GM12878 (cell line): ENCODE measurements at regions not wholly inside any gene's neighbourhood (a gene's known extent, or its start where the extent isn't known, plus 50 kb on each side); places are given as distances from the start of the nearest gene placed in this dataset.
"Not testable (repeated sequence)": the region's sequence is repeated elsewhere in the genome, so short reads cannot be mapped to it uniquely, and the experiment has no call there.

Experiments used
- ATAC-seq: fragments of 200-7000 bp; cut with Tn5 transposase; 3 replicates; pipeline ENCODE4 v1.9.1; 2020; ENCODE audit warnings: mild to moderate bottlenecking, moderate library complexity
- BruUV-seq: library from RNA; stranded (reverse); fragments of 400-500 nt; replicated peaks from 2 replicates; lab custom pipeline; 2021; lab: Mats Ljungman, UMichigan
- CTCF ChIA-PET: fragments of 300-600 bp; sonication (Branson Sonifier 250); formaldehyde crosslinking; extraction: SDS; loops from one replicate; lab custom pipeline; 2021; ENCODE audit warnings: inconsistent platforms; lab: Yijun Ruan, JAX
- POLR2A ChIA-PET: fragments of 350-600 bp; formaldehyde crosslinking; extraction: SDS; loops from one replicate; lab custom pipeline; 2021; ENCODE audit warnings: inconsistent platforms; lab: Charles Lee
- RAD21 ChIA-PET: fragments of 300-600 bp; sonication (Branson Sonifier 250); formaldehyde crosslinking; loops from one replicate; lab custom pipeline; 2023; ENCODE audit warnings: antibody characterized with exemption; ENCODE audit not compliant: unreplicated experiment; lab: Charles Lee
- SMC1A ChIA-PET: fragments of 300-600 bp; sonication (Branson Sonifier 250); formaldehyde crosslinking; loops from one replicate; lab custom pipeline; 2023; ENCODE audit not compliant: unreplicated experiment, uncharacterized antibody; lab: Charles Lee
- DNase-seq: peaks from one replicate; pipeline ENCODE4 v3.0.0-alpha.2; 2011; ENCODE audit warnings: low read depth, low spot score
- FAIRE-seq: peaks from 3 replicates; lab custom pipeline; 2011; peaks lifted over from hg19 to GRCh38; lab: Jason Lieb, UNC
- H2AFZ ChIP-seq: 2 replicates; pipeline ENCODE4 v1.6.0; 2011; ENCODE audit warnings: low read depth, low read length, control low read depth; ENCODE audit not compliant: control insufficient read depth
- H3K27ac ChIP-seq: 2 replicates; pipeline ENCODE4 v1.5.1; 2011; ENCODE audit warnings: control low read depth; ENCODE audit not compliant: control insufficient read depth, insufficient read depth
- H3K27me3 ChIP-seq, 2 experiments: replicated peaks in 1 of 2; 2 replicates each; pipeline versions ENCODE4 v1.6.0 to v1.6.1; 2011; ENCODE audit warnings: low read length in 1 of 2; ENCODE audit not compliant: control insufficient read depth in 2 of 2, insufficient read depth in 2 of 2
- H3K36me3 ChIP-seq, 2 experiments: 2 replicates each; pipeline ENCODE4 v1.5.1; 2011; ENCODE audit warnings: low read length in 1 of 2; ENCODE audit not compliant: control insufficient read depth in 2 of 2, insufficient read depth in 2 of 2
- H3K4me1 ChIP-seq: 2 replicates; pipeline ENCODE4 v1.6.1; 2011; ENCODE audit warnings: mild to moderate bottlenecking, low read length, moderate library complexity, mixed read lengths; ENCODE audit not compliant: control insufficient read depth, insufficient read depth
- H3K4me2 ChIP-seq: 2 replicates; pipeline ENCODE4 v1.6.0; 2011; ENCODE audit warnings: control low read depth; ENCODE audit not compliant: control insufficient read depth, insufficient read depth
- H3K4me3 ChIP-seq: fragments of 200-600 bp; sonication (generic); 2 replicates; pipeline ENCODE4 v1.5.1; 2016
- H3K79me2 ChIP-seq: 2 replicates; pipeline ENCODE4 v1.6.0; 2011; ENCODE audit warnings: low read length; ENCODE audit not compliant: control insufficient read depth, insufficient read depth
- H3K9ac ChIP-seq: 2 replicates; pipeline ENCODE4 v1.8.0; 2011; ENCODE audit warnings: low read length, control low read depth, mixed read lengths; ENCODE audit not compliant: control insufficient read depth, insufficient read depth
- H3K9me3 ChIP-seq: replicated peaks from 3 replicates; pipeline ENCODE4 v1.5.1; 2011; ENCODE audit warnings: mild to moderate bottlenecking, low read length; ENCODE audit not compliant: control insufficient read depth, insufficient read depth
- H4K20me1 ChIP-seq: 2 replicates; pipeline ENCODE4 v1.6.0; 2011; ENCODE audit not compliant: control insufficient read depth, insufficient read depth
- CTCF ChIP-seq, 3 experiments: IDR thresholded peaks in 2 of 3; conservative IDR thresholded peaks in 1 of 3; 2 replicates each; pipeline ENCODE4 v1.5.1; 2011; ENCODE audit warnings: low read depth in 3 of 3, low read length in 3 of 3, mild to moderate bottlenecking in 3 of 3, control low read depth in 2 of 3, moderate library complexity in 2 of 3, inconsistent platforms in 1 of 3, mixed read lengths in 1 of 3; ENCODE audit not compliant: control insufficient read depth in 2 of 3, insufficient read depth in 1 of 3; ENCODE audit errors: extremely low read depth in 1 of 3
- WGBS: methylation state at CpG from one replicate; pipeline ENCODE4 v1.1.6; 2016; ENCODE audit warnings: low lambda C conversion rate; ENCODE audit not compliant: insufficient replicate concordance, insufficient coverage; ENCODE audit errors: missing lambda C conversion rate; 5-methylcytosine and 5-hydroxymethylcytosine counted together
- in situ Hi-C: fragments of 300-500 bp; cut with MboI; formaldehyde crosslinking; loops from 9 replicates; pipeline ENCODE4 v1.14.3; 2018; ENCODE audit warnings: mixed read lengths
- intact Hi-C: fragments of 100-400 bp; cut with micrococcal nuclease; formaldehyde crosslinking; loops from one replicate; pipeline ENCODE4 v1.14.2; 2022; ENCODE audit not compliant: unreplicated experiment

DNA sequence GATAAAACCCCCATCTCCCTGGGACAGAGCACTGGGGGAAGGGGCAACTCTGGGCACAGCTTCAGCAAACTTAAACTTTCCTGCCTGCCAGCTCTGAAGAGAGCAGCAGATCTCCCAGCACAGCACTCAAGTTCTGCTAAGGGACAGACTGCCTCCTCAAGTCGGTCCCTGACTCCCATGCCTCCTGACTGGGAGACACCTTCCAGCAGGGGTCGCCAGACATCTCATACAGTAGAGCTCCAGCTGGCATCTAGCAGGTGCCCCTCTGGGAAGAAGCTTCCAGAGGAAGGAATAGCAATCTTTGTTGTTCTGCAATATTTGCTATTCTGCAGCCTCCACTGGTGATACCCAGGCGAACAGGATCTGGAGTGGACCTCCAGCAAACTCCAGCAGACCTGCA lies 194.7 kb downstream of the RFPL4B start:
- H4K20me1 ChIP-seq, H2AFZ ChIP-seq, DNase-seq, BruUV-seq, H3K79me2 ChIP-seq, H3K4me2 ChIP-seq, H3K27me3 ChIP-seq, SMC1A ChIA-PET, H3K4me1 ChIP-seq, H3K4me3 ChIP-seq, H3K36me3 ChIP-seq, H3K9ac ChIP-seq, H3K9me3 ChIP-seq, intact Hi-C loops, H3K27ac ChIP-seq, FAIRE-seq, in situ Hi-C loops, POLR2A ChIA-PET, ATAC-seq: not testable (repeated sequence)
- RAD21 ChIA-PET = interaction anchor here (2.0 kb wide), 1 partner anchor 1365 kb away, joined by 4 read pairs; no protein-coding TSS in a partner anchor
- WGBS = 53% methylated on average over 3 of the region's 3 CpGs
- CTCF ChIA-PET = interaction anchor here (0.6 to 1.1 kb wide), 4 partner anchors 17 to 1033 kb away, joined by 3 to 4 read pairs (median 3); no protein-coding TSS in a partner anchor
- 0 out of 6 replicates have a peak, but pooled peaks of 2 of the 3 experiments have one; percentile 7 to 17 for TF ChIP-seq CTCF (IDR thresholded peaks at IDR 0.05 in 2 of 3, conservative IDR thresholded peaks at IDR 0.05 in 1 of 3; ENCODE audit: control insufficient read depth in 2 of 3, extremely low read depth in 1 of 3, insufficient read depth in 1 of 3, low read depth in 3 of 3, low read length in 3 of 3)

DNA sequence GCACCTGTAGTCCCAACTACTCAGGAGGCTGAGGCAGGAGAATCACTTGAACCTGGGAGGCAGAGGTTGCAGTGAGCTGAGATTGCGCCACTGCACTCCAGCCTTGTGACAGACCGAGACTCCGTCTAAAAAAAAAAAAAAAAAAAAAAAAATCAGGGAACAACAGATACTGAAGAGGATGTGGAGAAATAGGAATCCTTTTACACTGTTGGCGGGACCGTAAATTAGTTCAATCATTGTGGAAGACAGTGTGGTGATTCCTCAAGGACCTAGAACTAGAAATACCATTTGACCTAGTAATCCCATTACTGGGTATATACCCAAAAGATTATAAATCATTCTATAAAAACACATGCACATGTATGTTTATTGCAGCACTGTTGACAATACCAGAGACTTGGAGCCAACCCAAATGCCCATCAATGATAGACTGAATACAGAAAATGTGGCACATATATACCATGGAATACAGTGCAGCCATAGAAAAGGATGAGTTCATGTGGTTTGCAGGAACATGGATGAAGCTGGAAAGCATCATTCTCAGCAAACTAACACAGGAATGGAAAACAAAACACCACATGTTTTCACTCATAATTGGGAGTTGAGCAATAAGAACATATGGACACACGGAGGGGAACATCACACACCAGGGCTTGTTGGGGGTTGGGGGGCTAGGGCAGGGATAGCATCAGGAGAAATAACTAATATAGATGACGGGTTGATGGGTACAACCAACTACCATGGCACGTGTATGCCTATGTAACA lies 200.4 kb downstream of the RFPL4B start:
- intact Hi-C loops, FAIRE-seq, SMC1A ChIA-PET, POLR2A ChIA-PET, DNase-seq, H4K20me1 ChIP-seq, H3K36me3 ChIP-seq, H3K27ac ChIP-seq, ATAC-seq, H3K4me2 ChIP-seq, H3K9me3 ChIP-seq, H3K27me3 ChIP-seq, H3K4me1 ChIP-seq, CTCF ChIA-PET, in situ Hi-C loops, H3K9ac ChIP-seq, RAD21 ChIA-PET, H3K4me3 ChIP-seq, BruUV-seq, H2AFZ ChIP-seq, H3K79me2 ChIP-seq: not testable (repeated sequence)
- WGBS = 37% methylated on average over 5 of the region's 8 CpGs
